Activated CD8-positive, alpha-beta memory T cell treated with anti-CD3 and anti-CD28 coated beads, Interleukin-2, amount 50 U/mL, for 48 hours (primary cell): ENCODE measurements at regions not wholly inside any gene's neighbourhood (a gene's known extent, or its start where the extent isn't known, plus 50 kb on each side); places are given as distances from the start of the nearest gene placed in this dataset.

ENCODE experiments used
- DNase-seq: peaks from one replicate; pipeline ENCODE4 v3.0.0-alpha.2; 2020

GRCh38 chr10:62866941-62867340 lies 50.8 kb upstream of the EGR2 start:
- DNase-seq, result no peak

- DNase-seq, result no peak
Observed at GRCh38 chr10:62866451-62866850, 50.3 kb upstream of the EGR2 start.
